ENCODE measurements at regions not wholly inside any gene's neighbourhood (a gene's known extent, or its start where the extent isn't known, plus 50 kb on each side); places are given as distances from the start of the nearest gene placed in this dataset.
A peak's percentile ranks its signal among the peaks of the same experiment; 100 is the strongest.

DNA sequence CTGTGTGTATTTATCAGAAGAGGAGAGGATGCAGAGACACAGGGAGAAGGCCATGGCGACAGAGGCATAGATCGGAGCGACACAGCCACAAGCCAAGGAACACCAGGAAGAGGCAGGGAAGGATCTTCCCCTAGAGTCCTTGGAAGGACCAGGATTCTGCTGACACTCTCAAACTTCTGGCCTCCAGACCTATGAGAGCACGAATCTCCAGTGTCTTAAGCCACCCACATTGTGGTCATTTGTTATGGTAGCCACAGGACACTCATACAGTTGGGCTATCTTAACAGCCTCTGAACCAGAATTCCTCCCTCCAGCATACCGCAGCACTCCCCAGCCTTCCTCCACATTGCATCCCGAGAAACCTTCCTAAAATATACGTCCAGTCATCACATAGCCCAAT is 367.0 kb upstream of the MGMT start:
- TF ChIP-seq, protein P1, sequence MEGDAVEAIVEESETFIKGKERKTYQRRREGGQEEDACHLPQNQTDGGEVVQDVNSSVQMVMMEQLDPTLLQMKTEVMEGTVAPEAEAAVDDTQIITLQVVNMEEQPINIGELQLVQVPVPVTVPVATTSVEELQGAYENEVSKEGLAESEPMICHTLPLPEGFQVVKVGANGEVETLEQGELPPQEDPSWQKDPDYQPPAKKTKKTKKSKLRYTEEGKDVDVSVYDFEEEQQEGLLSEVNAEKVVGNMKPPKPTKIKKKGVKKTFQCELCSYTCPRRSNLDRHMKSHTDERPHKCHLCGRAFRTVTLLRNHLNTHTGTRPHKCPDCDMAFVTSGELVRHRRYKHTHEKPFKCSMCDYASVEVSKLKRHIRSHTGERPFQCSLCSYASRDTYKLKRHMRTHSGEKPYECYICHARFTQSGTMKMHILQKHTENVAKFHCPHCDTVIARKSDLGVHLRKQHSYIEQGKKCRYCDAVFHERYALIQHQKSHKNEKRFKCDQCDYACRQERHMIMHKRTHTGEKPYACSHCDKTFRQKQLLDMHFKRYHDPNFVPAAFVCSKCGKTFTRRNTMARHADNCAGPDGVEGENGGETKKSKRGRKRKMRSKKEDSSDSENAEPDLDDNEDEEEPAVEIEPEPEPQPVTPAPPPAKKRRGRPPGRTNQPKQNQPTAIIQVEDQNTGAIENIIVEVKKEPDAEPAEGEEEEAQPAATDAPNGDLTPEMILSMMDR (IDR thresholded peaks at IDR 0.05; ENCODE audit: insufficient read depth, low read depth, low read length, missing control alignments), result no peak
- H3K4me3 ChIP-seq (ENCODE audit: low read length), result no peak overlapping the region
- no peak for DNase-seq (ENCODE audit: low read depth)

DNA sequence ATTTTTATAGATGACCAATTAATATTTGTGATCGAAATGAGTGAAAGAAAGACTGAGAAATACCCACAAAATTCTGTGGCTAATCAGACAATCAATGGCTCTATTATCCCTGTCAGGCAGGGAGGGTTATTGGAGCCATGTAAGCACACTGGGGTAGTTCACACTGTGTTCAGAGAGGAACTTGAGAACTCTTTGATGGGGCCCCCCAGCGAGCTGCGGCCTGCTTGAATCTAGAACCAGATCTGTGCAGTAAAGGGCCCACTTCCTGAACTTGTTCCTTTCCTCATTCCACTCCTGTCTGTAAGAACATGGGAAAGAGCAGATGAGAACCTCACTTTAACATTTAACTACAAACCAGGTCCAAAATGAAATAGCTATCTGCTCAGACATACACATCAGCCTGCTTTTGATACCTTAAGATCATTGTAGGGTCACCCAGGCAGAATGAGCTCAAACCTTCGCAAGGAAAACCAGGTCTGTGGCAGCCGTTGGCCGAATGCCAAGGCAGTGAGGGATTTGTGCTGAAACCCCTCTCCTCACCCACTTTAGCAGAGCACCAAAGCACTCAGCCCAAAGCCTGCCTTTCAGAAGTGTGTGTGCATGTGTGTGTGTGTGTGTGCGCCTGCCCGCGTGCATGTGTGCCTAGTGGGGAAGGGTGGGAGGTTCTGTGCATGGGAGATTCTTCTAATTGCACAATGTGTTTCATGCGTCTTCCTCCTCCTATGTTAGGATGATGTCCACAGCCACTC is 365.6 kb upstream of the MGMT start:
- H3K4me3 ChIP-seq (ENCODE audit: low read length), result no peak overlapping the region
- DNase-seq (ENCODE audit: low read depth), result no peak
- TF ChIP-seq, protein P1 (IDR thresholded peaks at IDR 0.05; ENCODE audit: insufficient read depth, low read depth, low read length, missing control alignments), result no peak

DNA sequence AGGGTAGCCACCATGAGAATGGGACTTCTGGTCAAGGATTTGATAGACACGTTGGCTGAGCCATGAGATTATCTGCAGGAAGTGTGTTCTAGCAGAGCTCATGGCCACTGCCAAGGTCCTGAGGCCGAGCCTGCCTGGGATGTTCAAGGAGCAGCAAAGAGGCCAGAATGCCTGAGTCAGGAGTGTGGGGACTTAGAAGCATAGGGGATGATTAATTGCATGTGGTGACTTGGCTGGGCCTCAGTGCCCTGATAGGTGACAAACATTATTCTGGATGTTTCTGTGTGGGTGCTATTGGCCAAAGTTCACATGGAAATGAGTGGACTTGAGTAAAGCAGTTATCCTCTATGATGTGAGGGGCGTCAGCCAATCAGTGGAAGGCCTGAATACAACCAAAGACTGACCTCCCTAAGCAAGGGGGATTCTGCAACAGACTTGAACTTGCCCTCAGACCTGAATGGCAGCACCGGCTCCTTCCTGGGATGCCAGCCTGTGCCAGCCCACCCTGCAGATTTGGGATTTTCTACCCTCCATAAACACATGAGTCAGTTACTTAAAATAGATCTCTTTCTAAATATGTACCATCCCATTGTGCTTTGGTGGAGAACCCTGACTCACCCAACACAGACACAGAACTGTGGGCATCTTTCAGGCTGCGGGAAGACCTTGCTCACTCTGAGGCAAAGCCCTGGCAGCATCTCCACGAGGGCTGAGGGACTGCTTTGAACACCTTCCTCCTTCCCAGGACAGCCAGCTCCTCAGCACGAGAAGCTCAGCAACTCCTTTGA is 363.9 kb upstream of the MGMT start:
- TF ChIP-seq, protein P1 (IDR thresholded peaks at IDR 0.05; ENCODE audit: insufficient read depth, low read depth, low read length, missing control alignments), result no peak
- H3K4me3 ChIP-seq (ENCODE audit: low read length), result no peak overlapping the region
- DNase-seq (ENCODE audit: low read depth), result no peak

DNA sequence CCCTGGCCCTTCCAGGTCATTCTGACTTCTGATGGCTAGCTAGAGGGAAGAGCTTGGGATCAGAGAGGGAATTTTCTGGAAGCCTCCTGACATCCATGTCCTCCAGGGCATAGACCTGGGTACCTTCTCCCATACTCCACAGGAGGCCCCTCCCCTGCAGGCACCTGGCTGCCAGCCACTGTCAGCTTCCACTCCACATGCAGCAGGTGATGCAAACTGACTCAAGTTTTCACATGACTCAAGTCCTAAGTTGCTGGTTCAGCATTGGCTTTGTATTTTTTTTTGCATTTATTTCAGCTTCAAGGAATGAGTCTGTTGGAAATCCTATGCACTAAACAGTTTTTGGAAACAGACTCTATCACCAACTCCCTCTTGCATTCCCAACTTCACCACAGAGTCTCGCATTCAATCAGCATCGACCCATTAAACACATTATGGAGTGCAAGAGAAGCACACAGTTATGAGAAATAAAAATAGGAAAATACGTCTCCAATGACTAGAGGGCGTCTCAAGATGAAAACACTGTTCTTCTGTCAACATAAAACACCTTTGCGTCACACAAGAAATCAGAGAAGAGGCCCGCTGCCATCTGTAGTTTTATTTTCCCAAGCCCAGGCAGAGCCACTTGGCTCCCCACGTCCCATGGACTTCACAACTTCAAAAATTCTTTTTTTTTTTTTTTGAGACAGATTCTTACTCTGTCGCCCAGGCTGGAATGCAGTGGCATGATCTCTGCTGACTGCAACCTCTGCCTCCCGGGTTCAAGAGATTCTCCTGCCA is 362.6 kb upstream of the MGMT start:
- TF ChIP-seq, protein P1 (IDR thresholded peaks at IDR 0.05; ENCODE audit: insufficient read depth, low read depth, low read length, missing control alignments), result no peak
- DNase-seq (ENCODE audit: low read depth), result peak; percentile 2
- no peak overlapping the region for H3K4me3 ChIP-seq (ENCODE audit: low read length)

DNA sequence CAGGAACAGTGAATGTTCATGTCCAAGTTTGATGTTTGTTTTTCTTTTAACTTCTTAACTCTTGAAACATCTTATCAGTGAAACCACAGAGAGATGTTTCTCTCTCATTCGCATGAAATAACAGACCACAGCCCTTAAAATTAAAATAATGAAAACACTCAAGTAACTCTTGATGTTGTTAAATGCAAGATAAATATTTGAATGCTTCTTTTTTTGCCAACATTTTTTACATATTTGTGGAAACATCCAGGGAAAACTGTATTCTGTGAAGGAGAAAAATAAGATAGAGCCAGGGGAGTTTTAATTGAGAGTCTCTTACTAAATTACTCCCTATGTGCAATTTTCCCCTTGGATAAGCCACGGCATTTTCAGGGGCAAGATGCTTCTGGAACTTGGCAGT is 361.8 kb upstream of the MGMT start:
- TF ChIP-seq, protein P1 (IDR thresholded peaks at IDR 0.05; ENCODE audit: insufficient read depth, low read depth, low read length, missing control alignments), result no peak
- DNase-seq (ENCODE audit: low read depth), result no peak
- H3K4me3 ChIP-seq (ENCODE audit: low read length), result no peak overlapping the region

DNA sequence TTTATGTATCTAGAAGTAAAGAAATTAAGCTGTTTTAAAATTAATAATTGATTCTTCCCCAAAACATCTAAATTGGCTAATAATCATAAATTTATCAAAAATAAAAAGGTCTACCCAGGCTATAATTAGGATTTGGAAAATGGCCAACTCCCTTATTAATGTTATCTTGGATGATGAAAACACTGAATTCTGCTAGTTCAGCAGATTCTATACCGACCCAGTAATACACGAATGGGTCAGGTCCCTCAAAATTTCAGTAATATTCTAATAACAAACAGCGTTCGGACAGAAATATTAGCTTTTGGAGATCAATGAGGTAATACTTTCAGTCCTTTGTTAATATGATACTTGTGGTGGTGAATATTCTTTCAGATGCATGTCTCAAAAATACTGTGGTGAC is 360.7 kb upstream of the MGMT start:
- no peak for DNase-seq (ENCODE audit: low read depth)
- H3K4me3 ChIP-seq (ENCODE audit: low read length), result no peak overlapping the region
- TF ChIP-seq, protein P1 (IDR thresholded peaks at IDR 0.05; ENCODE audit: insufficient read depth, low read depth, low read length, missing control alignments), result no peak

Data from epithelial cell of esophagus (primary cell).